ENCODE measurements at regions not wholly inside any gene's neighbourhood (a gene's known extent, or its start where the extent isn't known, plus 50 kb on each side); places are given as distances from the start of the nearest gene placed in this dataset.

- FAIRE-seq (no peak), DNase-seq (ENCODE audit: low read depth) (no peak)
- no peaks in the 10 kb centered on the region for H3K36me3 ChIP-seq (ENCODE audit: control insufficient read depth, insufficient read depth, low read length)
- no peak for TF ChIP-seq CTCF (IDR thresholded peaks at IDR 0.05; ENCODE audit: insufficient read depth, low read length, severe bottlenecking)
- no peak overlapping the region for H3K4me3 ChIP-seq (ENCODE audit: low read depth, low read length)
- no peaks in the 10 kb centered on the region for H3K27me3 ChIP-seq (ENCODE audit: control insufficient read depth, insufficient read depth, low read length)
Measured at GRCh38 chr9:106277966-106278365, 583.6 kb downstream of the TMEM38B start.

- DNase-seq (ENCODE audit: low read depth): no peak
- FAIRE-seq: no peak
- Histone ChIP-seq H3K27me3 (ENCODE audit: control insufficient read depth, insufficient read depth, low read length) (no peaks in the 10 kb centered on the region), H3K4me3 (ENCODE audit: low read depth, low read length) (no peak overlapping the region), H3K36me3 (ENCODE audit: control insufficient read depth, insufficient read depth, low read length) (no peaks in the 10 kb centered on the region)
- no peak for TF ChIP-seq CTCF (IDR thresholded peaks at IDR 0.05; ENCODE audit: insufficient read depth, low read length, severe bottlenecking)
Measured at GRCh38 chr9:106283769-106284168, 579.2 kb upstream of the ZNF462 start.

- Histone ChIP-seq H3K4me3 (ENCODE audit: low read depth, low read length) (no peak overlapping the region), H3K36me3 (ENCODE audit: control insufficient read depth, insufficient read depth, low read length) (no peaks in the 10 kb centered on the region), H3K27me3 (ENCODE audit: control insufficient read depth, insufficient read depth, low read length) (no peaks in the 10 kb centered on the region)
- no peak for FAIRE-seq
- peak; percentile 34 for TF ChIP-seq CTCF (IDR thresholded peaks at IDR 0.05; ENCODE audit: insufficient read depth, low read length, severe bottlenecking)
- peak; percentile 11 for DNase-seq (ENCODE audit: low read depth)
Measured at GRCh38 chr9:106284296-106284695, 578.7 kb upstream of the ZNF462 start.

- Histone ChIP-seq H3K27me3 (ENCODE audit: control insufficient read depth, insufficient read depth, low read length) (no peaks in the 10 kb centered on the region), H3K4me3 (ENCODE audit: low read depth, low read length) (no peak overlapping the region), H3K36me3 (ENCODE audit: control insufficient read depth, insufficient read depth, low read length) (no peaks in the 10 kb centered on the region)
- FAIRE-seq (no peak), DNase-seq (ENCODE audit: low read depth) (peak; percentile 35)
- peak; percentile 20 for TF ChIP-seq CTCF (IDR thresholded peaks at IDR 0.05; ENCODE audit: insufficient read depth, low read length, severe bottlenecking)
Measured at GRCh38 chr9:106286249-106286648, 576.7 kb upstream of the ZNF462 start.

- Histone ChIP-seq H3K27me3 (ENCODE audit: control insufficient read depth, insufficient read depth, low read length) (no peaks in the 10 kb centered on the region), H3K36me3 (ENCODE audit: control insufficient read depth, insufficient read depth, low read length) (no peaks in the 10 kb centered on the region), H3K4me3 (ENCODE audit: low read depth, low read length) (no peak overlapping the region)
- TF ChIP-seq CTCF (IDR thresholded peaks at IDR 0.05; ENCODE audit: insufficient read depth, low read length, severe bottlenecking): no peak
- DNase-seq (ENCODE audit: low read depth) (peak; percentile 24), FAIRE-seq (no peak)
Measured at GRCh38 chr9:106287091-106287631, 575.8 kb upstream of the ZNF462 start.

- H3K4me3 ChIP-seq (ENCODE audit: low read depth, low read length): no peak overlapping the region
- no peak for FAIRE-seq
Measured at GRCh38 chr9:106287731-106288130, 575.2 kb upstream of the ZNF462 start.

More at GRCh38 chr9:106287731-106288130, 575.2 kb upstream of the ZNF462 start:
- no peaks in the 10 kb centered on the region for H3K27me3 ChIP-seq (ENCODE audit: control insufficient read depth, insufficient read depth, low read length)
- H3K36me3 ChIP-seq (ENCODE audit: control insufficient read depth, insufficient read depth, low read length): no peaks in the 10 kb centered on the region
- TF ChIP-seq CTCF (IDR thresholded peaks at IDR 0.05; ENCODE audit: insufficient read depth, low read length, severe bottlenecking): no peak
- DNase-seq (ENCODE audit: low read depth): no peak
